Hepatocyte (in vitro differentiated cells): ENCODE measurements at regions not wholly inside any gene's neighbourhood (a gene's known extent, or its start where the extent isn't known, plus 50 kb on each side); places are given as distances from the start of the nearest gene placed in this dataset.

ENCODE experiments used
- DNase-seq: peaks from one replicate; pipeline ENCODE4 v3.0.0-alpha.2; 2016; ENCODE audit warnings: low spot score
- H2AFZ ChIP-seq: fragments of 200-600 bp; sonication (generic); 2 replicates; pipeline ENCODE4 v1.6.0; 2016; ENCODE audit warnings: antibody characterized with exemption, mild to moderate bottlenecking
- H3K27ac ChIP-seq: fragments of 200-600 bp; sonication (generic); 2 replicates; pipeline ENCODE4 v1.5.1; 2016; ENCODE audit warnings: mild to moderate bottlenecking
- H3K27me3 ChIP-seq: fragments of 200-600 bp; sonication (generic); 2 replicates; pipeline ENCODE4 v1.6.1; 2016
- H3K36me3 ChIP-seq: fragments of 200-600 bp; sonication (generic); replicated peaks from 2 replicates; pipeline ENCODE4 v1.5.1; 2016; ENCODE audit warnings: low read depth; ENCODE audit not compliant: insufficient read depth
- H3K4me1 ChIP-seq: fragments of 200-600 bp; sonication (generic); 2 replicates; pipeline ENCODE4 v1.5.1; 2016; ENCODE audit warnings: mild to moderate bottlenecking, moderate library complexity; ENCODE audit not compliant: insufficient read depth
- H3K4me2 ChIP-seq: fragments of 200-600 bp; sonication (generic); 2 replicates; pipeline ENCODE4 v1.6.0; 2016
- H3K4me3 ChIP-seq: fragments of 200-600 bp; sonication (generic); 2 replicates; pipeline ENCODE4 v1.5.1; 2016; ENCODE audit warnings: mild to moderate bottlenecking
- H3K79me2 ChIP-seq: fragments of 200-600 bp; sonication (generic); 2 replicates; pipeline ENCODE4 v1.6.0; 2017; ENCODE audit warnings: mild to moderate bottlenecking
- H3K9me2 ChIP-seq: fragments of 200-600 bp; sonication (generic); replicated peaks from 2 replicates; pipeline ENCODE4 v1.6.0; 2017; ENCODE audit warnings: mild to moderate bottlenecking; ENCODE audit not compliant: insufficient read depth
- H3K9me3 ChIP-seq: fragments of 200-600 bp; sonication (generic); 2 replicates; pipeline ENCODE4 v1.5.1; 2016; ENCODE audit warnings: low read depth, mild to moderate bottlenecking
- H4K20me1 ChIP-seq: fragments of 200-600 bp; sonication (generic); 2 replicates; pipeline ENCODE4 v1.6.0; 2016; ENCODE audit warnings: mild to moderate bottlenecking; ENCODE audit not compliant: insufficient read depth, poor library complexity, severe bottlenecking
- EZH2 ChIP-seq: fragments of 200-600 bp; sonication (generic); IDR thresholded peaks from 2 replicates; pipeline ENCODE4 v1.6.1; 2016; ENCODE audit warnings: antibody characterized with exemption, mild to moderate bottlenecking, borderline replicate concordance
- EZH2phosphoT487 ChIP-seq: fragments of 200-600 bp; sonication (generic); IDR thresholded peaks from one replicate; pipeline ENCODE4 v1.6.1; 2018; ENCODE audit warnings: antibody characterized with exemption, mild to moderate bottlenecking, low read depth, moderate library complexity; ENCODE audit not compliant: unreplicated experiment, severe bottlenecking
- WGBS: methylation state at CpG from one replicate; pipeline ENCODE4 v1.1.6; 2016; ENCODE audit warnings: low lambda C conversion rate; ENCODE audit errors: missing lambda C conversion rate; 5-methylcytosine and 5-hydroxymethylcytosine counted together
- TF ChIP-seq, protein P1 (sequence below): fragments of 200-600 bp; sonication (generic); IDR thresholded peaks from 2 replicates; pipeline ENCODE4 v1.5.1; 2016; ENCODE audit warnings: antibody characterized with exemption, mild to moderate bottlenecking; ENCODE audit not compliant: poor library complexity

DNA sequence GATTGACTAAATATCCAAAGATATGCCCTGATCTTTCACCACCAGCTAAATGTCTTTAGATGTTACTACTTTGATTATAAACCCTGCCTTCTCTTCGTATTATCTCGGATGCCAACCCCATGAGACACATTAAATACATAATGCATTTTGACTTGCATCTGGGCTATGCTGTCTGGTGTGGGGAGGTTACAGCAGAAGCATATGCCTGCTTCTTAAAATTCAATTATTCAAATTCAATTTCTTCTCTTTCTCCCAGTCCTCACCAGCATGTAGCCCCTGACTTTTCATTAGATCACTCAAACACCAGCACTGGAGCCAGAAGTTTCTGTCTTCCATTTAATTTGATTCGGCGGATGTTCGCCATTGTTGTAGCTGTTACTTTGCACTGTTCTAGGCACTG is 360.7 kb upstream of the CAMK1G start:
- TF ChIP-seq EZH2phosphoT487 (no peak), EZH2 (no peak)
- TF ChIP-seq, protein P1, sequence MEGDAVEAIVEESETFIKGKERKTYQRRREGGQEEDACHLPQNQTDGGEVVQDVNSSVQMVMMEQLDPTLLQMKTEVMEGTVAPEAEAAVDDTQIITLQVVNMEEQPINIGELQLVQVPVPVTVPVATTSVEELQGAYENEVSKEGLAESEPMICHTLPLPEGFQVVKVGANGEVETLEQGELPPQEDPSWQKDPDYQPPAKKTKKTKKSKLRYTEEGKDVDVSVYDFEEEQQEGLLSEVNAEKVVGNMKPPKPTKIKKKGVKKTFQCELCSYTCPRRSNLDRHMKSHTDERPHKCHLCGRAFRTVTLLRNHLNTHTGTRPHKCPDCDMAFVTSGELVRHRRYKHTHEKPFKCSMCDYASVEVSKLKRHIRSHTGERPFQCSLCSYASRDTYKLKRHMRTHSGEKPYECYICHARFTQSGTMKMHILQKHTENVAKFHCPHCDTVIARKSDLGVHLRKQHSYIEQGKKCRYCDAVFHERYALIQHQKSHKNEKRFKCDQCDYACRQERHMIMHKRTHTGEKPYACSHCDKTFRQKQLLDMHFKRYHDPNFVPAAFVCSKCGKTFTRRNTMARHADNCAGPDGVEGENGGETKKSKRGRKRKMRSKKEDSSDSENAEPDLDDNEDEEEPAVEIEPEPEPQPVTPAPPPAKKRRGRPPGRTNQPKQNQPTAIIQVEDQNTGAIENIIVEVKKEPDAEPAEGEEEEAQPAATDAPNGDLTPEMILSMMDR: no peak
- no peak overlapping the region for H3K4me3 ChIP-seq
- no peak for DNase-seq

DNA sequence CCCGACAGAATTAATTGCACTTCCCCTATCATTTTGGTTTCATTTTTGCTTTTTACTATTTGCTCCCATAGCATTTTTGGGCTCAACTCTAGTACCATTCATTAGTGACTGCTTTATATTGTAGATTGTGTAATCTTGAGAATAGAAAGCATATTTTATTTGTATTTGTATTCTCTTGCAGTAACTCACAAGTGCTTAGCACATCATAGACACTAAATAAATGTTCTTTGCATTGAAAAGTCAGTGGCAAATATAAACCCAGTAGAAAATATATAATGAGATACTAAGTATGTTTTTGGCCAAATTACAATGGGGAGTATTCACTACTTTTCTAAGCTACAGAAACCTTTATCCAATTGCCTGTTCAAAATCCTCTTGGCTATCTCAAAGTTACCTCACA is 359.7 kb upstream of the CAMK1G start:
- Histone ChIP-seq H3K9me3 (no peaks in the 10 kb centered on the region), H3K4me2 (no peak overlapping the region), H3K4me3 (no peak overlapping the region), H4K20me1 (no peaks in the 10 kb centered on the region), H3K27ac (no peak overlapping the region), H3K4me1 (no peaks in the 10 kb centered on the region), H3K79me2 (no peaks in the 10 kb centered on the region), H3K9me2 (no peaks in the 10 kb centered on the region), H3K36me3 (no peaks in the 10 kb centered on the region), H3K27me3 (no peaks in the 10 kb centered on the region), H2AFZ (no peak overlapping the region)
- TF ChIP-seq EZH2phosphoT487 (no peak), EZH2 (no peak)
- TF ChIP-seq, protein P1: no peak
- no peak for DNase-seq
- 95% methylated on average over 1 of the region's 1 CpG for WGBS

More for the DNA sequence above, 360.7 kb upstream of the CAMK1G start:
- Histone ChIP-seq H3K4me2 (no peak overlapping the region), H2AFZ (no peak overlapping the region), H4K20me1 (no peaks in the 10 kb centered on the region), H3K9me2 (no peaks in the 10 kb centered on the region), H3K4me1 (no peaks in the 10 kb centered on the region), H3K27me3 (no peaks in the 10 kb centered on the region), H3K9me3 (no peaks in the 10 kb centered on the region), H3K36me3 (no peaks in the 10 kb centered on the region), H3K27ac (no peak overlapping the region), H3K79me2 (no peaks in the 10 kb centered on the region)
- 93% methylated on average over 5 of the region's 5 CpGs for WGBS

DNA sequence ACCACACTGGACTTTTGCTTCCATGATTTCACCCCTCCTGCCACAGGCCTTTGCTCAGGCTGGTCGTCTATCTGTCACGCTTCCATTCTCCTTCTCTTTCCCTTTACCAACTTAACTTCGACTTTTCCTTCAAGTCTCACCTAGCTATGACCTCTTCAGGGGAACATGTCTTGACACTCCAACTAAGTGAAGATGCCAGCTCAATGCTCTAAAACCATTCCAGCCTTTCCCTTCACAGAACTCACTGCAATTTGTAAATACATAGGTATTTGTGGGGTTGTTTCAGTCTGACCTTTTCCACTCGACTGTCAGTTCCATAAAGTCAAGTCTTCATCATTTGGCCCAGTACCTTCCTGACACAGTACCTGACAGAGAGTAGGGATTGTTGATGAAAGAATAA is 358.6 kb upstream of the CAMK1G start:
- Histone ChIP-seq H3K4me3 (no peak overlapping the region), H2AFZ (no peak overlapping the region), H3K79me2 (no peaks in the 10 kb centered on the region), H3K4me1 (no peaks in the 10 kb centered on the region), H3K27me3 (no peaks in the 10 kb centered on the region), H3K9me2 (no peaks in the 10 kb centered on the region), H3K27ac (no peak overlapping the region), H3K9me3 (no peaks in the 10 kb centered on the region), H4K20me1 (no peaks in the 10 kb centered on the region), H3K36me3 (no peaks in the 10 kb centered on the region), H3K4me2 (no peak overlapping the region)
- WGBS: 89% methylated on average over 4 of the region's 4 CpGs
- no peak for TF ChIP-seq EZH2
- TF ChIP-seq, protein P1: no peak
- no peak for TF ChIP-seq EZH2phosphoT487
- DNase-seq: no peak

DNA sequence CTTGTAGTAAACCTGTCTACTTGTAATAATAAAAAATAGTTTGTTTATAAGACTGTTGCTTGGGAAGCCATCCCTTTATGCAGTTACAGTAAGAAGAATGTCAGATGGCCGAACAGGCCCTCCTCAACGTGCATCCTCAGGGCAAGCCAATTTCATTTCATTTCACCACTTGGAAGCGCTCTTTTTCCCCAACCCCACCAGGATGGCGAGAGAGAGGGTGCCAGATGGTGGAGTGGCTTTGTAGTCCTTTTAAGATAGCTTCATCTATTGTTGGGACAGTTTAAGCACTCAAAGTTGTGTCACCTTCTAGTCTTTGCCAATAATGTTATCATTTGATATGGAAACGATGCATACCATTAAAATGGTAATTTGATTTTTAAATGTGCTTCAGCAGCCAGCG is 356.3 kb upstream of the CAMK1G start:
- 74% methylated on average over 6 of the region's 6 CpGs for WGBS
- H3K4me2 ChIP-seq: no peak overlapping the region

More for the DNA sequence above, 356.3 kb upstream of the CAMK1G start:
- Histone ChIP-seq H3K9me3 (no peaks in the 10 kb centered on the region), H3K36me3 (no peaks in the 10 kb centered on the region), H4K20me1 (no peaks in the 10 kb centered on the region), H3K4me1 (no peaks in the 10 kb centered on the region), H2AFZ (no peak overlapping the region), H3K27ac (no peak overlapping the region), H3K9me2 (no peaks in the 10 kb centered on the region), H3K4me3 (no peak overlapping the region), H3K27me3 (no peaks in the 10 kb centered on the region), H3K79me2 (no peaks in the 10 kb centered on the region)
- DNase-seq: no peak
- TF ChIP-seq EZH2: no peak
- TF ChIP-seq, protein P1: no peak
- no peak for TF ChIP-seq EZH2phosphoT487
